Right renal cortex interstitium (tissue), 3 donors: ENCODE measurements at regions not wholly inside any gene's neighbourhood (a gene's known extent, or its start where the extent isn't known, plus 50 kb on each side); places are given as distances from the start of the nearest gene placed in this dataset.
"Not testable (repeated sequence)": the region's sequence is repeated elsewhere in the genome, so short reads cannot be mapped to it uniquely, and the experiment has no call there.

Experiments used
- DNase-seq, 3 donors: peaks; one replicate each; pipeline ENCODE4 v3.0.0-alpha.2; 2013; ENCODE audit warnings: low read depth in 3 of 3, low spot score in 2 of 3

DNA sequence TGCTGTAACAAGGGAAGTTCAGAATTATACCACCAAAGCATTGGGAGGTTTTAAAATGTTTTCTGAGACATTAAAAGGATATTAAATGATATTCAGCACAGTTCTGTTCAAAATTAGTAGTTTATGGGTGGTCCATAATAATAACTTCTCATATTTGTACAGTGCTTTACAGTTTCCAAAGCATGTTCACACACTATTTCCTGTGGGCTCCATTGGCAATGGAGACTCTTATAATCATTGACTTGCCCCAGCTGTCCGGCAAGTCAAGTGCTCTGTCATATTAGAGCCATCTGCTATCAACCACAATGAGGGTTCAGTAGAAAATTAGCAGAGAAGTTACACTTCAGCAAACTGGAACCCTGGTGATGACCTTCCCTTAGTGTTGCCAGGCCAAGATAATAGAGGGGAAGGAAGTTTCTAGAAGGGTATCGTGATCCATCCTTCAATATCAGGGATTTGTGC lies 526.6 kb upstream of the CCDC196 start:
- no peak for DNase-seq

DNA sequence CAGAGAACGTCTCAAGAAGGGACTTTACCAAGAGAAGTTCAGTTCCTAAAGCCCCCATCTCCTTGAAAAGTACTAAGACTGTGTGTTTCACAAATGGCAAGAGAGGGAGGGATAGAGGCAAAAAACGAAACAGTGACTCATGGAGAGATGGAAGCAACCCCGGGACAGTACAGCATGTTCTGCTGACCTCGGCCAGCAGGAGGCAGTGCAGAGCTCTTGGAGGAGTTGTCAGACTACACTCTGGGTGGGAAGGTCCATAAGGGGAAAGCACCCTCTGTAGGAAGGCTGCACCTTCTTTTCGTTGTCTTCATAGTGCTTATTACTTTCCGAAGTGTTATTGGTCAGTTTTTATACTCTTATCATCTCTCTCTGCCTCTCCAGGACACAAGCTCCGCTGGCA lies 525.2 kb upstream of the CCDC196 start:
- DNase-seq: no peak

- no peak for DNase-seq
Observed at GRCh38 chr14:65962952-65963351, 523.2 kb upstream of the CCDC196 start.

DNA sequence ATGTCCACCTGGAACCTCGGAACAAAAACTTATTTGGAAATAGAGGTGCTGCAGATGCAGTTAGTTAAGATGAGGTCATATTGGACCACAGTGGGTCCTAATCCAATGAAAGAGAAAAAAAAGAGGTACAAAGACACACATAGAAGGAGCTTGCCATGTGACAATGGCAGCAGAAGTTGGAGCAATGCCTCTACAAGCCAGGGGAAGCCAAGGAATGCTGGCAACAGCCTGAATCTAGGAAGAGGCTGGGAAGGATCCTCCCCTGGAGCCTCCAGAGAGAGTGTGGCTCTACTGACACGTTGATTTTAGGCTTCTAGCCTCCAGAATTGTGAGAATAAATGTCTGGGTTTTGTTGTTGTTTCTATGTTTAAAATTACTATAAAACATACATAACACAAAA lies 521.8 kb upstream of the CCDC196 start:
- no peak for DNase-seq

DNA sequence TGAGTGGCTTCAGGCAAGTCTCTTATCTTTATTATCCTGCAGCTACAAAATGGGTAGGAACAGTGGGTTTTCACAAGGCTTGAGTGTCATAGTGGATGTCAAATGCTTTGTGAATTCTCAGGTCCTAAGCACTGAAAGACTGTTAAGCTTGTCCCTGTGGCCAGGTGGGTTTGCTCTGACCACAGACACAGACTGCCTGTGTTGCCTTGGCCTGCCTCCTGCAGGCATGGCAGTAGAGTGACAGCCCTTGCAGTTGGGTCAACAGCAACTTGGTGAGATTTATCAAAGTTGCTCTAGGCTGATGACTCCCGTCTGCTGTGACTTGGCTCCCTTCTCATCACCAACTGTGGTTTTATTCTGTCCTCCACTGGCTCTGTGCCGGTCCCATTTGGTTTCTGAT lies 520.0 kb upstream of the CCDC196 start:
- DNase-seq: no peak

- no peak for DNase-seq
Observed at GRCh38 chr14:65972346-65972870, 513.8 kb upstream of the CCDC196 start.

GRCh38 chr14:65972891-65973290 lies 513.3 kb upstream of the CCDC196 start:
- DNase-seq: no peak

GRCh38 chr14:65975865-65976264 lies 510.3 kb upstream of the CCDC196 start:
- DNase-seq: no peak

DNA sequence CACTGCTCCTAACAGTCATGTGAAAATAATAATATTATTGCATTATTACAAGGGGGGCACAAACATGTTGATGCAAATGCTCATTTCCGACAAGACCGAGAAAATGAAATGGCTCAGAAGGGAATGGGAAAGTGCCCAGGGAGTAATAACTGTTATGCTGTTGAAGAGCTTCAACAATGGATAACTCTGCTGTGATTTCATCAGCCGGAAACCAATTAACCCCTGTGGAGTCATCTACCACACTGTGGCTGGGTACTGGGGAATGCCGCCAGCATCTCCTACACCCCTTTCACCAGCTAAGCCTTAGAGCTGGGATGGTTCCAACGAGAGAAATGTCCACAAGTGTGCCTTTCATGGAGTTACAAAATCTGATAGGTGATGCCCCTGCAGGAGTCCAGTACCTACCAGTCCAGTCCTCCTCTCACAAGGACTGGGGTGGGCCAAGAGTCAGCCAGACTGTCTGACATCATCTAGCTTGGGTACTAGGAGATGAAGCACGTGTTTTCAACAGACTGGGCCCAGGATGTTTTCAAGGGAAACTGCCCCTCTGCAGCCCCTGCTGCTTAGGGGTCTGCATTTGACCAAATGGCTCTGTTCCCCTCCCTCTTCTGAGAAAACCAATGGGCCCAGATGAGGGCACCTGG lies 509.3 kb upstream of the CCDC196 start:
- no peak for DNase-seq

- DNase-seq: no peak
Observed at GRCh38 chr14:65981192-65981843, 504.9 kb upstream of the CCDC196 start.

- DNase-seq: no peak
Observed at GRCh38 chr14:65986041-65986440, 500.1 kb upstream of the CCDC196 start.

DNA sequence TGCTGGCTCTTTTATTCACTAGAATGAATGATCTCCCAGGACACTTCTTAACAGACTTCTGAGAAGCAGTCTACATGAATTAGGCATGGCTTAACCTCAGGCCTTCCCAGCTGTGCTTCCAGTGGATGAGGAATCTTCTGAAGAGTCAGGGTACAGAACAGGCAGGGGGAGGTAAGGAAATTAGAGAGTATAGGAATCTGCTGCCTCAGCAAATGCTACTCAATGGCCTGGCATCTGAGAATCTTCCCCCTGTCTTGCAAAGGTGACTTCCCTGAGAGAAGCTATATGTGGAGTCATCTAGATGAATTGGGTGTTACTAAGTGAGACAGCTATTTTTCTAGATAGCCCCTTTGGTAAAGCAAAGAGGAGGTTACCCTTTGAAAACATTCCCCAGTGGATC lies 496.2 kb upstream of the CCDC196 start:
- no peak for DNase-seq

DNA sequence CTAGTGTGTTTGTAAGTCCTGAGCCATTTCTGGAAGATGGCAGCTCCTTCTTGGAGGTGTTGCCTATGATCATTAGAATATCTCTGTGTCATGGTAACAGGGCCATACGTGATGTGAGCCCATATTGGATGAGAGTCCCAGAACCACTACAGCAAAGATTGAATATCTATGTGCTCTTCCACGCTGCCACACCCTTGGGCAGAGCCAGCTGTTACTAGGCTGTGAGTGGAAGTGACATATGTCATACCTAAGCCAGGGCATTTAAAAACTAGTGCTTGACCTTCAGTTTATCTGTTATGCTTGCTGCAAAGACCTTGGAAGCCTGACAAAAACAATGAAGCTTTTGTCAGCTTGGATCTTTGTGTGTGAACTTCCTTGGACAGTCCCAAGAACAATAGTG lies 495.1 kb upstream of the CCDC196 start:
- DNase-seq: no peak

DNA sequence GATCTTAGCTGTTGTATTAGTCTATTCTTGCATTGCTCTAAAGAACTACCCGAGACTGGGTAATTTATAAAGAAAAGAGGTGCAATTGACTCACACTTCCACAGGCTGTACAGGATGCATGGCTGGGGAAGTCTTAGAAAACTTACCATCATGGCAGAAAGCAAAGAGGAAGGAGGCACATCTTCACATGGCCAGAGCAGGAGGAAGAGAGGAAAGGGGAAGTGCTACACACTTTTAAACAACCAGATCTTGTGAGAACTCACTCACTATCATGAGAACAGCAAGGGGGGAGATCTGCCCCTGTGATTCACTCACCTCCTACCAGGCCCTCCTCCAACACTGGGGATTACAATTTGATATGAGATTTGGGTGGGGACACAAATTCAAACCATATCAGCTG lies 494.2 kb upstream of the CCDC196 start:
- not testable (repeated sequence) for DNase-seq

DNA sequence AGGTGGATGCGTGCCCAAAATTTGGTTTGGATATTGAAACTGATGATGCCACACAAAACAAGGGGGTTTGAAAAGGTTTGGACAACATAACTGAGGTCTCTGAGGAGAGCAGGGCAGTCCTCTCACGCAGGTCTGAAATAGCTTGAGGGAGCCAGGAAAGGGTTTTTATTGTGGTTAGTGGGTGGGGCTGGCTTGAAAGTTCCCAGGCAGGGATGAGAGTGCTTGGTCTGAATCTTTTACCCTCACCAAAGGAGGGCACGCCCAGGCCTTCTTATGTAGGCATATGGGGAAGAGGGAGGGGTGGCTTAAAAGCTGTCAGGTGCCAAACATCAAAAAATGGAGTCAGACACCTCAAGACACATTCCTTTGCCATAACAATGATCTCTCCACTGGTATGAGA lies 493.1 kb upstream of the CCDC196 start:
- no peak for DNase-seq

- DNase-seq: no peak
Observed at GRCh38 chr14:65993996-65994395, 492.2 kb upstream of the CCDC196 start.

DNA sequence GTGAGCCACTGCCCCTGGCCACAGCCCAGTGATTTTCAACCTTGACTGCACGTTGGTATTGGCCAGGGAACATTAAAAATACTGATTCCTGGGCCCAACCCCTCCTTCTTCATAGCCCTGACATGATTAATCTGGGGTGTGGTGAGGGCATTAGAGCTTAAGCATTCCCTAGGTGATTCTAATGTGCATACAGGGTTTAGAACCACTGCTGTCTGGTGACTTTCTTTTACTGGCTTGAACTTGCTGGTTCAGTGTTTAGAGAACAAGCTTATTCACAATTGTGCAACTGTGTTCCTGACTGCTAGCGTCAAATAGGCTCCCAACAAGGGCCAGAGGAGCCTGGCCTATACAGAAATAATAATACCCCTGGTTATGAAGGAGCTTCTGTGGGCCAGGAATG lies 488.8 kb upstream of the CCDC196 start:
- no peak for DNase-seq

DNA sequence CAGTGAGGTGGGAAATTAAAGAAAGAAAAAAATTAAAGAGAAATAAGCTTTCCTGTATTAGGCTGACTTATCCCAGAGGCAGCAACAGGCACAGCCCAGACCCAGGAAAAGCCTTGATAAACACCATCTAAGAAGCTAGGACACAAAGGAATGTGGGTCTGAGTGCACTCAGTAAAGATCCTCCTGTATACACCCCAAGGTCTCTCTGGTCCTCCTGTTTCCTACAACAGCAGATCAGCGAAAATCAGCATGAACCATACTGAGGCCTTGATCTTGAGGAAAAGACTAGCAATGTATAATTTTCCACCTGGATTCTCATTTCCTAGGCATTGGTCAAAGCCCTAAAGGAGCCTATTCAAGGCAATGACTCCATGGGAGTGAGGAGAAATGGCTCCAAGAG lies 486.3 kb upstream of the CCDC196 start:
- no peak for DNase-seq

GRCh38 chr14:66000766-66001165 lies 485.4 kb upstream of the CCDC196 start:
- no peak for DNase-seq

DNA sequence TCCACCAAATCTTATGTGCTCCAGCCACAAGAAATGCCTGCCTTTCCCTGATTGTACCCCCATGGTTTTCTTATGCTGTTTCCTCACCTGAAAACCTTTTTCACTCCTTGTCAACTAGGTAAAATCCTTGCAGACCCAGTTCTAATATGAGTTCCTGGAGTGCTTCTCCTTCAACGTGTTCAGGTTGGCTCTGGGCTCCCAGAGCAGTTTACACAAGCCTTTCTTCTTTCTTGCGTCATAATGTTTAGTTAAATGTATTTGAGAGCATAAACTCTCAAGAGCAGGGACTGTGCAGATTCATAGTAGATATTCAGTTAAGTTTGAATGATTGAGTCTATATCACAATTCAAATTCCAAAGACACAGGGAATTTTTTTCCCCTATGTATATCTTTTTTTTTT lies 484.8 kb upstream of the CCDC196 start:
- DNase-seq: no peak

DNA sequence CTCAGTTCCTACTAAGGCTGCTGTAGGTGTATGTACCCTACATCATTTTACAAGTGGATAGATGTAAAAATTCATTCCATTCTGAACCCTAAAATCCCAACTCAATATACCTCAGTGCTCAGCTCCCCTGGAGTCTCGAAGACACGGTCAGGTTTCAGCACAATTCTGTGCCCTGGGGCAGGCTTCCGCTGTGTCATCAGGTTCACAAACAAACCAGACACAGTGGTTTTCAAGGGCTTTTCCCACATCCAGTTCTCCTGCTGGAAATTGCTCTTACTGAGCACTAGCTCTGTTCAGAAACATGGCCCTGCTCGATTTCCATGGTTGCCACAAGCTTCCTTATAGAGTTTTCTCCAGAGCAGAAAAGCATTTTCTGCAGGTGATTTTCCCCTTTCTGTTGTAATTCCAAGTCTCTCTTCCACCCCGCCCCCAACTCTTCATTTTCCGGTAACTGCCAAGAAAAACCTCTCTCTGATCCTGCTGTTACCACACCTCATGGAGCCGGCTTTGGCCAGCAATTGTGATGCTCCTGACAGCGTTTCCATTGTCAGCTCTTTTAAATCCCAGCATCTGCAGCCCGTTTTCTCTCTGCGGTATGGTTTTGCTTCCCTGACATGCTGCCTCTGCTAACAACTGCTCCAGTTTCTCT lies 483.0 kb upstream of the CCDC196 start:
- no peak for DNase-seq

DNA sequence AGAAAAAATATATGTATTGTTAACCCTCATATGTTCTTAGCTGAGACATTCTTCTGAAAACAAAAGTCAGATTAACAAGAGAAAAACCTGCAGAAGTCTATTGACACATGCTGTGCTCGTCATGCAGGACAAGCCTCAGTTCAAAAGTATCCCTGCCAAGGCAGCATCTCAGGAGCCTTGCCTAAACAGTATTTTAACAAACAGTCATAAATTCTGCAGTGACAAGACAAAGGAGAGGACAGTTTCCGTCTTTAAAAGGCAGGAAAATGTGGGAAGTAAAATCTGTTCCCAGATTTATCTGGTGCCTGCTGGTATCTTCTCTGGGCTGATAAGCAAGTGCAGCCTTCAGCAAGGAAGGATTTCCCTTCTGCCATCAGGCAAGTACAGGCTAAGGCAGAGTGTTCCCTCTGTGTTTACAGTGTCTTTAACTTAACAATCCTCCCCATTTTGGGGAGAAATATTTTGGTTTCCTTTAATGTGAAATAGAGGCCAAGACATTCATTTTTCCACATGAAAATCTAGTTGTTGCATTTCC lies 480.2 kb upstream of the CCDC196 start:
- no peak for DNase-seq
